HG02642 (cell line): ENCODE measurements at regions not wholly inside any gene's neighbourhood (a gene's known extent, or its start where the extent isn't known, plus 50 kb on each side); places are given as distances from the start of the nearest gene placed in this dataset.
"Not testable (repeated sequence)": the region's sequence is repeated elsewhere in the genome, so short reads cannot be mapped to it uniquely, and the experiment has no call there.

Experiments used
- ATAC-seq: cut with Tn5 transposase; IDR thresholded peaks from one replicate; pipeline ENCODE4 v1.9.1; 2021; ENCODE audit warnings: mild to moderate bottlenecking; ENCODE audit not compliant: unreplicated experiment, poor library complexity

- ATAC-seq = no peak
Measured at GRCh38 chr20:5492937-5493336, 117.9 kb downstream of the GPCPD1 start.

- ATAC-seq = no peak
Measured at GRCh38 chr20:5491455-5491854, 119.4 kb downstream of the GPCPD1 start.

GRCh38 chr20:5489601-5490000, 121.2 kb downstream of the GPCPD1 start:
- ATAC-seq = no peak

DNA sequence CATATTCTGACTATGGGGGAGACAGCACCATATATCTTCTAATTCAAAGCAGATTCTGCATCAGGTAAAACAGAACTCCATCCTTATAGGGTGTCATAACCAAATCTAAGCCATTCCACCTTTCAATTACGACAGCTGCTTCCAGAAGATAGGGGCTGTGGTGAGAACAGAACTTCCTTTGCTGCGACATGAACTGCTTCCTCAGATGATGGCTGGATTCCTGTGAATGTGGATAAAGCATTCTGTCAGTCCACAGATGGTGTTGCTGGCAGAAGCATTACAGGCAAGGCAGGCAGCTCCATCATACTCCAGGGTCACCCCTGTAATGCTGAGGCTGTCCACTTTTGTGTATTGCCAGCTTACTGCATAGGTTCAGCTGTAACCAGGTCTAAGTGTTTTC, 122.0 kb downstream of the GPCPD1 start:
- ATAC-seq = no peak

DNA sequence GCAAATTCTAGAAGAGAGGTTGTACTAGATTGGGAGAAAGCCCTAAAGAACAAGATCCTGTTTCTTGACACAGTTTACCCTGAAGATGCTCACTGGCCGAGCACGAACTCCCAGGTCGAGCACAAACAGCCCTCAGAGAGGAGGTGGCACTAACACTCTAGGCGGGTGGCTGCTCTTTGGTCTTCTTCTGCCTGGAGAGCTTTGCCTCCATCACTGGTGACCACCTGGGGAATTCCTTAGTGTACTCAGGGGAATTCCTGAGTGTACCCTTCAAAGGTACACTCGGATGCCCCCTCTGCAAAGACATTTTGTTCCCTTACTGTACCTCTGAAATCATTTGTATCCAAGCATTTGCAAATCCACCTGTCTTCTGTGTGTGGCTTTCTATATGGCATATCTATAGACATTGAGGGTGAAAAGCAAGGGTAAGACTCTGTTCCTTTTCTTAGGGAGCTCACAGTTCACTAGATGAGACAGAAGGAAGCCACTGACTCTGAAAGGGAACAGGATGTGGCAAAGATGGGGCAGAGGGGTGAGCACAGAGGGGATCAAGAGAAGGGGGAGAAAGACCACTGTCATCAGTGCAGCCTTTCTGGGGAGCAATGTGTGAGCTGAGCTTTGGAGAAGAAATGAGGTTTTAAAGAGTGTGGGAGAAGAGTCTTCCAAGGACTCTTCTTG, 124.3 kb downstream of the GPCPD1 start:
- ATAC-seq = no peak

GRCh38 chr20:5484926-5485325, 125.9 kb downstream of the GPCPD1 start:
- ATAC-seq = no peak

GRCh38 chr20:5484346-5484745, 126.5 kb downstream of the GPCPD1 start:
- no peak for ATAC-seq

GRCh38 chr20:5482791-5483190, 128.0 kb downstream of the GPCPD1 start:
- ATAC-seq = no peak

GRCh38 chr20:5481872-5482271, 128.9 kb downstream of the GPCPD1 start:
- ATAC-seq = no peak

DNA sequence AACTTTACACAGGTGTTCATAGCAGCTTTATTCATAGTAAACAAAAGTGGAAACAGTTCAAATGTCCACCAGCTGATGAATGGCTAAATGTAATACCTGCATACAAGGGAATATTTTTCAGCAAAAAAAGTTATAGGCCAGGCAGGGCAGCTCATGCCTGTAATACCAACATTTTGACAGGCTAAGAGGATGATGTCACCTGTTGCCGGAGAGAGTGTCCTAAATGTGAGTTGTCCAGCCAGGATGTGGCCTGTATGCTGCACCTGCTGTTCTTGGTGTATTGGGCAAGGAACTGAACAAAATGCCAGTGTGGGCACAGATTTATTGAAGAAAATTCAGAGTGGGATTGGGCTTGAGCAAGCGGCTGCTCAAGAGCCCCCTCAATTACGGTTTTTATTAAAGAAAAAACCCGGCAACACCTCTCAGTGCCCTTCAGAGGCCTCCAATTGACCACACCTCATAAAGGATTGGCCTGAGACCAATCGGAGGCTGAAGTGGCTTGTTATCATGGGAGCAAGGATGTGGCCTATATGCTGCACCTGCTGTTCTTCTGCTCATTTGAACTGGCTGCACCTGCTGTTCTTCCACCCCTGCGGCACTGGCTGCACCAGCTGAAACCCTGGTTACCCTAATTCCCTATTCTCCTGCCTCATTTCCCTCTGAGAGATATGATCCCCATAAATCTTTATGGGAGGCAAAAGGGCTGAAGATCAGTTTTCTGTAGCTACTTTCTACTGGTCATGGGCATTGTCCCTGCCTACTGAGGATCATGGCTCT, 129.8 kb downstream of the GPCPD1 start:
- no peak for ATAC-seq

GRCh38 chr20:5474646-5475550, 135.9 kb downstream of the GPCPD1 start:
- ATAC-seq = no peak

GRCh38 chr20:5471866-5472265, 138.9 kb downstream of the GPCPD1 start:
- ATAC-seq = not testable (repeated sequence)

GRCh38 chr20:5471368-5471767, 139.4 kb downstream of the GPCPD1 start:
- no peak for ATAC-seq

DNA sequence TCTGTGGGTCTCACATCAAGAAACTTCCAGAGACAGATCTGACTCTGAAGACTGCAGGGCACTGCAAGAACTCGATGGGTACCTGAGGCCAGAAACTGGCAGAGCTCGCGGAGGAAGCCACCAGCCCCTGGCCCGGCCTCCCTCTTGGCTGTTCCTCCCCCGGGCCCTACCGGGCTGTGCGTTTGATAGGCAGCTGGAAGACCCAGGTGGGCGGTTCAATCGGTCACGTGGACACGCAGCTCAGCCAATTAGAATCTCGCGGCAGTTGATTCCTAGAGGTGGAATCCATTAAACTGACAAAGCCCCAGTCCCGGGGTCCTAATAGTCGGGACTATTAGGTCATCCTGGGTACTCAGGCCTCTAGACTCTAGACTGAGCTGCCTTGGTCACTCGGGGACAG, 139.9 kb downstream of the GPCPD1 start:
- ATAC-seq = no peak

DNA sequence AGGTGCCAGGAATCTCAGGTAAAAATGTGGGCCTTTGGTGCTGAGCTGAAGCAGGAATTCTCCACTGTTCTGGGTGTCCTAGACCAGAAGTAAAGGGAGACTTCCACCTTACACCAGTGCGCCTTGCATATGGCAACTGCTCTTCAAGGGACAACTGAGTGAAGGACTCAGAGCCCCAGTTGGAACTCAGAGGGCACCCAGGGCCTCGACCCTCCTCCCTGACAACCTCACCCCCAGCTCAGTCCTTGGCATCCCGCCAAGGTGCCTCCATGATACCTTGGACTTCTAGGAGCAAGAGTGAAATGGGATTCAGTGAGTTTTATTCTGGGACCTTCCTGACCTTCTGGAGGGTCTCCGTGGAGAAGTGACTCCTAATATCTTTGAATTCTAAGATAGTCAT, 140.3 kb downstream of the GPCPD1 start:
- no peak for ATAC-seq

DNA sequence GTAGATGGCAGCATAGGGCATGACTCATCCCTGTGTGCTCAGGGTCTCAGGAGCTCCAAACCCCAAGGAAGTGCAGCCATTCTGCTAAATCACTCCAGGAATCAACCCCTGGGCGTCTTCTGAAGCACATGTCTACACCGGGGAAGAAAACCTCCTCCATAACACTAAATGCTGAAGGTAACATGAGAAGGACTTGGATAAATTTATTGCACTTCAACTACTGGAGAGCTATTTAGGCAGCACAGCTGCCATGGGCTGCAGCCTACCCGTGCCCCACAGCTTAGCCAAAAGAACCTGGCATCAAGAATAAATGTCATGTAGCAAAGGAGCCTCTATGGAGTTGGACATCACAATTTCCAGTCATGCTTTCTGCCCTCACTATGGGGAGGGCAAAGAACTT, 141.7 kb downstream of the GPCPD1 start:
- no peak for ATAC-seq

DNA sequence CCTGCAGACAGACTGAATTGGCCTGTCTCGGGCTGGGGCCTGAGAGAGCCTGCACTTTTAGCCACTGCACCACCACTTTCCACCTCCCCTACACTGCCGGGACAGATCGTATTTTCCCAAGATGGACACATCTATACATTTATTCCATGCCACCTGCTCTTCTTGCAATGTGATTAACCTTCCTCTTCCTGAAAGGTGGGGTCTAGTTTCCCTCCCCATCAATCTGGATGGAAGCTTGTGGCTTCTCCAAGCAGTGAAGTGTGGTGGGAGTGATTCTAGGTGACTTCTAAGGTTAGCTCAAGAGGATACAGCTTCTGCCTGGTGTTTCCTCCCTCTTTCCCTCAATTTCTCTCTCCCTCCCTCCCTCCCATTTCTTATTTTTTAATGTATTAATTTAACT, 143.7 kb downstream of the GPCPD1 start:
- ATAC-seq = no peak

- ATAC-seq = no peak
Measured at GRCh38 chr20:5465604-5465927, 145.2 kb downstream of the GPCPD1 start.

GRCh38 chr20:5464901-5465603, 145.8 kb downstream of the GPCPD1 start:
- no peak for ATAC-seq

GRCh38 chr20:5463007-5463686, 146.4 kb upstream of the PROKR2 start:
- no peak for ATAC-seq
